ENCODE measurements at regions not wholly inside any gene's neighbourhood (a gene's known extent, or its start where the extent isn't known, plus 50 kb on each side); places are given as distances from the start of the nearest gene placed in this dataset.

DNA sequence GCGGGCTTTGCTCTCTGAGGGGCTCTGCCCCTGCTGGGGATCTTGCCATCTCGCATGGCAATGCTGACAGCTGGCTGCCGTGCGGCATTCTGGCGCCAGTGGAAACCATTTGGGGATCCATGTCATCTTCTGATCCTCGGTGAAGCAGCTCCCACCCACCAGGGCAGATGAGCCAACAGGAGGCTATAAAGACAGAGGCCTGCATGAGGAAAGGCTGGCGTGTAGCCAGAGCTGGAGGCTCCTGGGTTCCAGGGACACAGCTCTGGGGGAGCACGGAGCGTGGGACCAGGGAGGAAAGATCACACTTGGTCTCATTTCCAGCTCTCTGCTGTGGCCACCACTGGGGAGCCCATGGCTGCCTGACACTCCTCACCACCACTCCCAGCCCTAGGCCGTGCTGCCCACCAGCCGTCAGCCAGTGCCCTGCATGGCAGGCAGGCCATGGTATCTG is 145.8 kb downstream of the ZFP36L2 start:
- whole genome bisulfite sequencing, 2 donors = 90 to 92% methylated on average over 11 of the region's 11 CpGs
- H3K36me3 ChIP-seq = no peaks in the 10 kb centered on the region
- TF ChIP-seq EP300 (IDR thresholded peaks at IDR 0.05) = no peak
- TF ChIP-seq POLR2A (IDR thresholded peaks at IDR 0.05) = no peak
- TF ChIP-seq, protein P1, sequence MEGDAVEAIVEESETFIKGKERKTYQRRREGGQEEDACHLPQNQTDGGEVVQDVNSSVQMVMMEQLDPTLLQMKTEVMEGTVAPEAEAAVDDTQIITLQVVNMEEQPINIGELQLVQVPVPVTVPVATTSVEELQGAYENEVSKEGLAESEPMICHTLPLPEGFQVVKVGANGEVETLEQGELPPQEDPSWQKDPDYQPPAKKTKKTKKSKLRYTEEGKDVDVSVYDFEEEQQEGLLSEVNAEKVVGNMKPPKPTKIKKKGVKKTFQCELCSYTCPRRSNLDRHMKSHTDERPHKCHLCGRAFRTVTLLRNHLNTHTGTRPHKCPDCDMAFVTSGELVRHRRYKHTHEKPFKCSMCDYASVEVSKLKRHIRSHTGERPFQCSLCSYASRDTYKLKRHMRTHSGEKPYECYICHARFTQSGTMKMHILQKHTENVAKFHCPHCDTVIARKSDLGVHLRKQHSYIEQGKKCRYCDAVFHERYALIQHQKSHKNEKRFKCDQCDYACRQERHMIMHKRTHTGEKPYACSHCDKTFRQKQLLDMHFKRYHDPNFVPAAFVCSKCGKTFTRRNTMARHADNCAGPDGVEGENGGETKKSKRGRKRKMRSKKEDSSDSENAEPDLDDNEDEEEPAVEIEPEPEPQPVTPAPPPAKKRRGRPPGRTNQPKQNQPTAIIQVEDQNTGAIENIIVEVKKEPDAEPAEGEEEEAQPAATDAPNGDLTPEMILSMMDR (IDR thresholded peaks at IDR 0.05) = no peak
- peak overlapping the region in 3 of 4 donors; percentile 15 to 95 (median 41) for H3K27ac ChIP-seq
- H3K4me3 ChIP-seq = no peak overlapping the region
- no peaks in the 10 kb centered on the region for H3K27me3 ChIP-seq
- no peaks in the 10 kb centered on the region for H3K9me3 ChIP-seq
- no peak for DNase-seq (ENCODE audit: low spot score in 2 of 2)
- peaks cover 0 to 87% (median 56%) of the 10 kb centered on the region in 4 donors for H3K4me1 ChIP-seq

DNA sequence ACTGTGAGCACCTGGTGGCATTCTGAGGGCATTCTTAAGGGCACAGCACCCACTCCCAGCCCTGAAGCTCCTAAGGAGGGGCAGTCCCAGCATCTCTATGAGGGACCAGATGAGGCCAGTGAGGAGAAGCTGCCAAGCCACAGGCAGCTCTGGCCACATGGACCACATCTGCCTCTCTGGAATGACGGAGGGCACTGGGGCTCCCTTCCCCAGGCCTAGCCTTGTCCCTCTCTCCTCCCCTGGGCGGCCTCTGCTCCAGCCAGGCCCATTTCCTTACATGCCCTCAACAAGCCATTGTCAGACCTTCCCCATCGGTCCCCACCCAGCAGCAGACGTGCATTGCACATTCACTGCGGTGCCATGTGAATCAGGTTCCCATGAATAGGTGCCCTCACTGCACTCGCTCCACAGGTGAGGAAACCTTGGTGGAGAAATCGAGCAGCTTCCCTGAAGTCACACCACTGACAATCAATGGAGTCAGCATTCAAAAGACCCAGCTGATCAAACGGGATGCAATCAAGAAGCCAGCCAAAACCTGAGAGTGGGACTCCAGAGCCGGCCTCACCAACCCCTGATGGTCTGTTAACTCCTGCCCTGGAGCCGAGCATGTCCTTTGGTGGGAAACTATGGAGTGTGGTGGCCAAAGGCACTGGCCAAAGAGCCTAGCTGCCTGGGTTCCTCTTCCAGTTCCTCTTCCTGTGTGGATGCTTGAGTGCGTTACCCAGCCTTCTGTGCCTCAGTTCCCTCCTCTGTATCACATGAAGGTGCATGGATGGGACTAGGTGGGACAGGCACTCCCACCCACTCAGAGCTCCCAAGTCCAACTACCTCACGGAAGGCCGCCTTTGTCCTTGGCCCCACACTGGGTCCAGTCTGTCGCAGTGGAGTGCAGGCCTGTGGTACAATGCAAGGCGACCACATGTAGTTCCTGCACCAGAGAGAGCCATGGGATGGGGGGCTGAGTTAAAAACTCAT is 147.3 kb downstream of the ZFP36L2 start:
- no peak for DNase-seq (ENCODE audit: low spot score in 2 of 2)
- peaks cover 0 to 87% (median 55%) of the 10 kb centered on the region in 4 donors for H3K4me1 ChIP-seq
- no peaks in the 10 kb centered on the region for H3K27me3 ChIP-seq
- H3K27ac ChIP-seq = no peak overlapping the region
- no peaks in the 10 kb centered on the region for H3K36me3 ChIP-seq
- no peaks in the 10 kb centered on the region for H3K9me3 ChIP-seq
- no peak overlapping the region for H3K4me3 ChIP-seq
- WGBS, 2 donors = 86 to 91% methylated on average over 15 of the region's 15 CpGs
- TF ChIP-seq, protein P1 (IDR thresholded peaks at IDR 0.05) = no peak
- TF ChIP-seq EP300 (IDR thresholded peaks at IDR 0.05) (no peak), POLR2A (IDR thresholded peaks at IDR 0.05) (no peak)

DNA sequence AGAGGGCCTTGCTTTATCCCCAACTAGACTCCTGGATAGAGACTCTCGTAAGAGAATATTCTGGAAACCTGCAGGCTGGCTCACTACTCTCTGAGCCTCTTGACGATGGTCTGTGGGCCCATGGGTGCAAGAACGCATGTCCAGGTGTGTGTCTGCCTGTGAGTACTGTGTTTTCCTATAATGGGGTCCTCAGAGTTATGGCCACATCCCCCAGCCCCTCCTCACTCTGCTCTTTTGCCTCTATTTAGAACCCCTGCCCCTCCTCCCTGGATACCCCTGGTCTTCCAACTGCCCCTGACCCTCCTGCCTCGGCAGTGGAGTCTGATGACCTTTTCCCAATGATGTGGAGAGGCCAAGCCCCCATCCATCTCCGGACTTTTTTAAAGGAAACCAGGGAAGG is 148.1 kb downstream of the ZFP36L2 start:
- Histone ChIP-seq H3K4me3 (no peak overlapping the region), H3K36me3 (no peaks in the 10 kb centered on the region), H3K4me1 (peaks cover 0 to 87% (median 53%) of the 10 kb centered on the region in 4 donors), H3K9me3 (no peaks in the 10 kb centered on the region), H3K27ac (no peak overlapping the region), H3K27me3 (no peaks in the 10 kb centered on the region)
- 84 to 87% methylated on average over 5 of the region's 5 CpGs for WGBS, 2 donors
- TF ChIP-seq POLR2A (IDR thresholded peaks at IDR 0.05) (no peak), EP300 (IDR thresholded peaks at IDR 0.05) (no peak)
- TF ChIP-seq, protein P1 (IDR thresholded peaks at IDR 0.05) = no peak
- no peak for DNase-seq (ENCODE audit: low spot score in 2 of 2)

DNA sequence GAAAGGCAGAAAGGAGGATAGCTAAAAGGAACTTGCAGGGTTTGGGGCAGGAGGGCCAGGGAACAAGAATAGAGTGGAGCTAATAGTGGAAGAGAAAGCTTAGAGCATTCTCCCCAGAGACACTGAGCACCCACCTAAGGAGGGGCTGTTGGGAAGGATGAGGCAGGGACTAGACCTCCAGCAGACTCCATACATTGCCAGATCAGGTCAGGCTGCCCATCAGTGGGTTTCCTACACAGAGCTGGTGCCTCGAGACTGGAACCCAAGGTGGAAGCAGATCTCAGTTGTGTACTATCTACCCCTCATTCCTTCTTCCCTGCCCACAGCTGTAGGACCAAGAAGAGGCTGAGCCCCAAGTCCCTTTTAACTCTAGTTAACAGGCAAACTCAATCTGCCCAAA is 148.5 kb downstream of the ZFP36L2 start:
- Histone ChIP-seq H3K9me3 (no peaks in the 10 kb centered on the region), H3K27ac (no peak overlapping the region), H3K36me3 (no peaks in the 10 kb centered on the region), H3K27me3 (no peaks in the 10 kb centered on the region), H3K4me3 (no peak overlapping the region), H3K4me1 (peaks cover 0 to 85% (median 51%) of the 10 kb centered on the region in 4 donors)
- 100% methylated on average over 1 of the region's 1 CpG for WGBS, 2 donors
- DNase-seq (ENCODE audit: low spot score in 2 of 2) = no peak
- TF ChIP-seq EP300 (IDR thresholded peaks at IDR 0.05) (no peak), POLR2A (IDR thresholded peaks at IDR 0.05) (no peak)
- TF ChIP-seq, protein P1 (IDR thresholded peaks at IDR 0.05) = no peak

DNA sequence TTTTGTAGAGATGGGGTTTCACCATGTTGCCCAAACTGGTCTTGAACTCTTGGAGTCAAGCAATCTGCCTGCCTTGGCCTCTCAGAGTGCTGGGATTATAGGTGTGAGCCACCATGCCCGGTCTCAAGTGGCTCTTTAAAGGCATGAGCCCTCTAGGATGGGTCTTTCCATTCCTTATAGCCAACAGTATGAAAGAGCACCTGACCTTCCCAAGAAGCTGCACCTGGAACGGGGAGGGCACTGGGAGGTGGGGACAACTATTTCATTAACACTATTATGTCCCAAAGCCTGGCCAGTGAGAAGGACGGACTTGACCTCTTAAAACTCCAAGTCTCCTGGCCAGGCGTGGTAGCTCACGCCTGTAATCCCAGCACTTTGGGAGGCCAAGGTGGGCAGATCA is 149.7 kb downstream of the ZFP36L2 start:
- DNase-seq (ENCODE audit: low spot score in 2 of 2) = no peak

More for the DNA sequence above, 149.7 kb downstream of the ZFP36L2 start:
- TF ChIP-seq POLR2A (IDR thresholded peaks at IDR 0.05) (no peak), EP300 (IDR thresholded peaks at IDR 0.05) (no peak)
- TF ChIP-seq, protein P1 (IDR thresholded peaks at IDR 0.05) = no peak
- no peaks in the 10 kb centered on the region for H3K36me3 ChIP-seq
- H3K9me3 ChIP-seq = no peaks in the 10 kb centered on the region
- no peaks in the 10 kb centered on the region for H3K27me3 ChIP-seq
- no peak overlapping the region for H3K4me3 ChIP-seq
- peaks cover 0 to 84% (median 49%) of the 10 kb centered on the region in 4 donors for H3K4me1 ChIP-seq
- WGBS, 2 donors = 91 to 93% methylated on average over 5 of the region's 5 CpGs
- H3K27ac ChIP-seq = peak overlapping the region in 3 of 4 donors; percentile 76 to 91 (median 80)

All from tibial nerve (tissue), 4 donors.